Adrenal gland (tissue), 5 donors: ENCODE measurements at regions not wholly inside any gene's neighbourhood (a gene's known extent, or its start where the extent isn't known, plus 50 kb on each side); places are given as distances from the start of the nearest gene placed in this dataset.

ENCODE experiments used
- POLR2A ChIP-seq, 2 donors: fragments of 450-650 bp; IDR thresholded peaks; one replicate each; pipeline ENCODE4 v1.6.1; 2017; ENCODE audit warnings: antibody characterized with exemption in 2 of 2, mild to moderate bottlenecking in 2 of 2, moderate library complexity in 1 of 2
- TF ChIP-seq, protein P1 (sequence below), 6 experiments: fragments of 450-650 bp in 4 of 6; fragments of 200-600 bp in 2 of 6; sonication (generic) in 1 of 6; IDR thresholded peaks; 1 replicate in 5 of 6; 2 replicates in 1 of 6; pipeline versions ENCODE4 v1.5.1 to v1.8.0; 2016 to 2021; ENCODE audit warnings: antibody characterized with exemption in 6 of 6, mild to moderate bottlenecking in 2 of 6, moderate library complexity in 1 of 6
- donor health status: DM: no; HTN: no; CAD: no.

DNA sequence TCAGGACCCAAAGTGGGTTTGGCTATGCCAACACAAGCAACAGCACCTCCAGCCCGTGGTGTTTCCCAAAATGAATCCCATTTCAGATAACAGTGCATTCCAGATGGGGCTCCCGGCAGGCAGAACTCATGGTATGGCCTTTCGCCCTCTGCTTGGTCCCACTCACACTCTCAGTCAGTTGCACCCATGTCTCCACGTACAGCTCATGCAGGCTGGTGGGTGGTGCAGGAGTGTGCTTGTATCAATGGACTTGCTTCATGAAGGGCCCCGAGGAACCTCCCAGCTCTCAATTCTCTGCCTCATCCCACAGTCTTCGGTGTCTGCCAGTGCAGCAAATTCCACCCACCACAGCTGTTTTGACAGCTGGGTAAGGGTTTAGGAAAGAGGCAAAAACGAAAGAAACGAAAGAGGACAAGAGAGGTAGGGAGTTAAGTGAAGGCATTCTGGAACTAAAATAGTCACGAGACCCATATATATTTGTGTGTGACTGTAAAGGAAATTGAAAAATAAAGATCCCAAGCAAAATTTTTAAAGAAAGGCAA is 278.1 kb downstream of the DCDC2C start:
- TF ChIP-seq, protein P1, sequence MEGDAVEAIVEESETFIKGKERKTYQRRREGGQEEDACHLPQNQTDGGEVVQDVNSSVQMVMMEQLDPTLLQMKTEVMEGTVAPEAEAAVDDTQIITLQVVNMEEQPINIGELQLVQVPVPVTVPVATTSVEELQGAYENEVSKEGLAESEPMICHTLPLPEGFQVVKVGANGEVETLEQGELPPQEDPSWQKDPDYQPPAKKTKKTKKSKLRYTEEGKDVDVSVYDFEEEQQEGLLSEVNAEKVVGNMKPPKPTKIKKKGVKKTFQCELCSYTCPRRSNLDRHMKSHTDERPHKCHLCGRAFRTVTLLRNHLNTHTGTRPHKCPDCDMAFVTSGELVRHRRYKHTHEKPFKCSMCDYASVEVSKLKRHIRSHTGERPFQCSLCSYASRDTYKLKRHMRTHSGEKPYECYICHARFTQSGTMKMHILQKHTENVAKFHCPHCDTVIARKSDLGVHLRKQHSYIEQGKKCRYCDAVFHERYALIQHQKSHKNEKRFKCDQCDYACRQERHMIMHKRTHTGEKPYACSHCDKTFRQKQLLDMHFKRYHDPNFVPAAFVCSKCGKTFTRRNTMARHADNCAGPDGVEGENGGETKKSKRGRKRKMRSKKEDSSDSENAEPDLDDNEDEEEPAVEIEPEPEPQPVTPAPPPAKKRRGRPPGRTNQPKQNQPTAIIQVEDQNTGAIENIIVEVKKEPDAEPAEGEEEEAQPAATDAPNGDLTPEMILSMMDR (IDR thresholded peaks at IDR 0.05): no peak
- no peak for TF ChIP-seq POLR2A (IDR thresholded peaks at IDR 0.05)
